HG03039 (cell line): ENCODE measurements at regions not wholly inside any gene's neighbourhood (a gene's known extent, or its start where the extent isn't known, plus 50 kb on each side); places are given as distances from the start of the nearest gene placed in this dataset.
"Not testable (repeated sequence)": the region's sequence is repeated elsewhere in the genome, so short reads cannot be mapped to it uniquely, and the experiment has no call there.

Experiments
- ATAC-seq: cut with Tn5 transposase; IDR thresholded peaks from one replicate; pipeline ENCODE4 v1.9.1; 2021; ENCODE audit warnings: mild to moderate bottlenecking, moderate library complexity; ENCODE audit not compliant: unreplicated experiment

DNA sequence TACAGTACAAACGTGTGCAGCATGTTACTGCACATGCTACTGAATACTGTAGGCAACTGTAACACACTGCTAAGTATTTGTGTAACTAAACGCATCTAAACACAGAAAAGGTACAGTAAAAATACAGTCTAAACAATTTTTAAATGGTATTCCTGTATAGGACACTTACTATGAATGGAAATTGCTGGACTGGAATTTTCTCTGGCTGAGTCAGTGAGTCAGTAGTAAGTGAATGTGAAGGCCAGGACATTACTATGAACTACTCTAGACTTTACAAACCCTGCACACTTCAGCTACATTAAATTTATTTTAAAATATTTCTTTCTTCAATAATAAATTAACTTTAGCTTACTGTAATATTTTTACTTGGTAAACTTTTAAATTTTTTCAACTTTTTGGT is 225.0 kb upstream of the TENT5A start:
- no peak for ATAC-seq

GRCh38 chr6:81969814-81970213 is 217.3 kb upstream of the TENT5A start:
- ATAC-seq: no peak

GRCh38 chr6:81969011-81969410 is 216.5 kb upstream of the TENT5A start:
- ATAC-seq: no peak

- no peak for ATAC-seq
Observed at GRCh38 chr6:81966968-81967367, 214.5 kb upstream of the TENT5A start.

DNA sequence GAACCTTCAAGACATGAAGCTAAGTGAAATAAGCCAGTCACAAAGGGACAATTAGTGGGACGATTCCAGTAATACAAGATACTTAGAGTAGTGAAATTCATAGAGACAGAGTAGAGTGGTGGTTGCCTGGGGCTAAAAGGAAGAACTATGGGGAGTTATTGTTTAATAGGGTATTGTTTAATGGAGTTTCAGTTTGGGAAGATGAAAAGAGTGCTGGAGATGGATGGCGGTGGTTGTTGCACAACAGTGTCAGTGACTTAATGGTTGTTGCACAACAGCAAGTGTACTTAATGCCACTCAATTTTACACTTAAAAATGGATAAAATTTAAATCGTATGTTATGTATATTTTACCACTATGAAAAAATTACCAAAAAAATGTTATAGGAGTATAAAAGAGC is 209.7 kb upstream of the TENT5A start:
- ATAC-seq: no peak

GRCh38 chr6:81950877-81951276 is 198.4 kb upstream of the TENT5A start:
- ATAC-seq: no peak

DNA sequence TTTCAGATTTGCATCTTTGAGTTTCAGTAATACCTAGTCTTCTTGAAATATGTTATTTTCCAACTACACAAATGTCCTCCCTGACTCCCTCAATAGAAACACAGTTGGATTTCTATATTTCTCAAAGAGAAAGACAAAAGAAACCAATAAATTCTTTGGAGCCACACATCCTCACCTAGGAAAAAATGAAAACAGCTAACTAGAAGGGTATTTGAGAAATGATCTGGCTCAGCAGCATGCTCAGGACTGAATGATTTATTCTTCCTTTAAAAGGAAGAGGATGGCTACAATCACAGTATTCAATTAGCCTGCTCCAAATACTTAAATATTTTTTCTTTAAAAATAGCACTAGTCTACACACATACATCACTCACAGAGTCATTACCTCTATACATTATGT is 196.4 kb upstream of the TENT5A start:
- ATAC-seq: no peak

DNA sequence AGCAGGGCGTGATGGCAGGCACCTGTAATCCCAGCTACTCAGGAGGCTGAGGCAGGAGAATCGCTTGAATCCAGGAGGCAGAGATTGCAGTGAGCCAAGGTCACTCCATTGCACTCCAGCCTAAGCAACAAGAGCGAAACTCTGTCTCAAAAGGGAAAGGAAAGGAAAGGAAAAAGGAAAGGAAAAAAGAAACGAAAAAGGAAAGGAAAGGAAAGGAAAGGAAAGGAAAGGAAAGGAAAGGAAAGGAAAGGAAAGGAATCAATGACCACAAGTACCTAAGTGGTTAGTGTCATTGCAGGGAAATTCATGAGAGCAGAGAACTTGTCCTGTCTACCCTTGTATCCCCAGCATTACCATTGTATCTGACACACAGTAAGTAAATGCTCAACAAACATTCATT is 195.7 kb upstream of the TENT5A start:
- not testable (repeated sequence) for ATAC-seq

DNA sequence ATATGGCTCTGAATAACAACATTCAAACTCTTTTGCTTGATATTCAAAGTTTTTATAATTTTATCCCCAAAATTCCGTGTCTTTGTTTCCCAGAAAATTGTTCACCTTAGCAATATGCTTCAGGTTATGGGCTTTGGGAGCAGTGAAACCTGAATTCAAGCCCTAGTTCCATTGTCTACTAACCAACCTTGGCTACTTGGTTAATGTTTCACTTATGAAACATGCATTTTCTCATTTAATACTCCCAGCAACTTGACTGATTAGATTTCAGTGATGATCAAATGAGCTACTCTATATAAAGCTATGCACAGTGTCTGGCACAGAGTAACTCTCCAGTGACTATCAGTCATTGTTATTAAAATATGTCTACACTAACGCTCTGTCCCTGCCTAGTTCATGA is 192.2 kb upstream of the TENT5A start:
- ATAC-seq: no peak

- not testable (repeated sequence) for ATAC-seq
Observed at GRCh38 chr6:81942842-81943241, 190.4 kb upstream of the TENT5A start.

- ATAC-seq: no peak
Observed at GRCh38 chr6:81942067-81942370, 189.5 kb upstream of the TENT5A start.

GRCh38 chr6:81940451-81940985 is 188.0 kb upstream of the TENT5A start:
- no peak for ATAC-seq

GRCh38 chr6:81939766-81940165 is 187.3 kb upstream of the TENT5A start:
- ATAC-seq: no peak

- no peak for ATAC-seq
Observed at GRCh38 chr6:81938991-81939732, 186.7 kb upstream of the TENT5A start.

GRCh38 chr6:81938014-81938856 is 185.8 kb upstream of the TENT5A start:
- peak; percentile 76 for ATAC-seq

GRCh38 chr6:81937296-81937937 is 184.9 kb upstream of the TENT5A start:
- no peak for ATAC-seq

- no peak for ATAC-seq
Observed at GRCh38 chr6:81934936-81935335, 182.5 kb upstream of the TENT5A start.

GRCh38 chr6:81933608-81934051 is 181.1 kb upstream of the TENT5A start:
- no peak for ATAC-seq

- ATAC-seq: no peak
Observed at GRCh38 chr6:81933089-81933488, 180.6 kb upstream of the TENT5A start.

GRCh38 chr6:81932448-81932847 is 180.0 kb upstream of the TENT5A start:
- not testable (repeated sequence) for ATAC-seq

- no peak for ATAC-seq
Observed at GRCh38 chr6:81929828-81930227, 177.3 kb upstream of the TENT5A start.

DNA sequence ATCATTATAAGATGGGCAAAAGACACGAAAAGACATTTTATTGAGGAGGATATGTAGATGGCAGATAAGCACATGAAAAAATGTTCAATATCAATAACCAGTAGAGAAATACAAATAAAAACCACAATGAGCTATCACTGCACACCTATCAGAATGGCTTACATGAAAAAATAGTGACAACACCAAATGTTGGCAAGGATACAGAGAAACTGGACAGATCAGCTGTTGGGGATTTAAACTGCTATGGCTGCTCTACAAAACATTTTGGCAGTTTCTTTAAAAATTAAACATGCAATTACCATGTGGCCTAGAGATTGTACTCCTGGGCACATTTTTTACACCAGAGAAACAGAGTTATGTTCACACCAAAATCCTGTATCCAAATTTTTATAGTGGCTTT is 172.7 kb upstream of the TENT5A start:
- no peak for ATAC-seq
